SK-N-SH treated with all-trans-retinoic acid at 6 μM for 48 hours (cell line): ENCODE measurements at regions not wholly inside any gene's neighbourhood (a gene's known extent, or its start where the extent isn't known, plus 50 kb on each side); places are given as distances from the start of the nearest gene placed in this dataset.

Experiments
- ATAC-seq: fragments of 200-7000 bp; cut with Tn5 transposase; 3 replicates; pipeline ENCODE4 v1.9.1; 2020; ENCODE audit warnings: mild to moderate bottlenecking, moderate library complexity
- ARNTL ChIP-seq: fragments of 450-650 bp; formaldehyde crosslinking; IDR thresholded peaks from 2 replicates; pipeline ENCODE4 v1.5.0; 2020; ENCODE audit warnings: low read depth, mild to moderate bottlenecking, moderate library complexity, borderline replicate concordance
- BACH2 ChIP-seq: fragments of 250-450 bp; sonication (Bioruptor Pico); IDR thresholded peaks from 2 replicates; pipeline ENCODE4 v1.9.0; 2021; ENCODE audit warnings: mild to moderate bottlenecking, borderline replicate concordance
- ESRRG ChIP-seq: fragments of 250-450 bp; sonication (Bioruptor Pico); IDR thresholded peaks from 2 replicates; pipeline ENCODE4 v1.6.1; 2021; ENCODE audit warnings: mild to moderate bottlenecking
- GLIS3 ChIP-seq: fragments of 250-450 bp; sonication (Bioruptor Pico); IDR thresholded peaks from 2 replicates; pipeline ENCODE4 v1.5.0; 2020; ENCODE audit warnings: mild to moderate bottlenecking, moderate library complexity
- ISL1 ChIP-seq: fragments of 250-450 bp; sonication (Bioruptor Pico); IDR thresholded peaks from 2 replicates; pipeline ENCODE4 v2.1.2; 2022; ENCODE audit warnings: mild to moderate bottlenecking, moderate library complexity
- OSR1 ChIP-seq: fragments of 250-450 bp; sonication (Bioruptor Pico); IDR thresholded peaks from 2 replicates; pipeline ENCODE4 v1.8.0; 2022; ENCODE audit warnings: moderate library complexity, mild to moderate bottlenecking, inconsistent platforms
- PPARA ChIP-seq: fragments of 250-450 bp; sonication (Bioruptor Pico); IDR thresholded peaks from 2 replicates; pipeline ENCODE4 v1.5.0; 2020; ENCODE audit warnings: mild to moderate bottlenecking, borderline replicate concordance
- RARB ChIP-seq: fragments of 250-450 bp; sonication (Bioruptor Pico); IDR thresholded peaks from 2 replicates; pipeline ENCODE4 v1.8.0; 2021; ENCODE audit warnings: mild to moderate bottlenecking, moderate library complexity
- SNAI2 ChIP-seq: fragments of 250-450 bp; sonication (Bioruptor Pico); IDR thresholded peaks from 2 replicates; pipeline ENCODE4 v1.5.0; 2020; ENCODE audit warnings: mild to moderate bottlenecking, moderate library complexity
- TCF4 ChIP-seq: fragments of 250-450 bp; sonication (Bioruptor Pico); IDR thresholded peaks from 2 replicates; pipeline ENCODE4 v1.8.0; 2021; ENCODE audit warnings: mild to moderate bottlenecking, moderate library complexity, borderline replicate concordance
- TOX ChIP-seq: fragments of 250-450 bp; sonication (Bioruptor Pico); IDR thresholded peaks from 2 replicates; pipeline ENCODE4 v1.8.0; 2021; ENCODE audit warnings: mild to moderate bottlenecking, moderate library complexity, borderline replicate concordance
- TSHZ2 ChIP-seq: fragments of 250-450 bp; sonication (Bioruptor Pico); IDR thresholded peaks from 2 replicates; pipeline ENCODE4 v1.5.0; 2020; ENCODE audit warnings: mild to moderate bottlenecking, moderate library complexity
- ZC3H10 ChIP-seq: fragments of 250-450 bp; sonication (Bioruptor Pico); IDR thresholded peaks from 2 replicates; pipeline ENCODE4 v1.5.1; 2021; ENCODE audit warnings: mild to moderate bottlenecking, moderate library complexity
- ZFP3 ChIP-seq: fragments of 250-450 bp; sonication (Bioruptor Pico); IDR thresholded peaks from 2 replicates; pipeline ENCODE4 v1.5.0; 2020; ENCODE audit warnings: mild to moderate bottlenecking, moderate library complexity
- ZFP30 ChIP-seq: fragments of 450-650 bp; formaldehyde crosslinking; IDR thresholded peaks from 2 replicates; pipeline ENCODE4 v1.5.0; 2022; ENCODE audit warnings: mild to moderate bottlenecking, moderate library complexity
- ZNF565 ChIP-seq: fragments of 450-650 bp; formaldehyde crosslinking; conservative IDR thresholded peaks from 2 replicates; pipeline ENCODE4 v1.5.0; 2020; ENCODE audit warnings: low read depth, mild to moderate bottlenecking, moderate library complexity
- ZNF70 ChIP-seq: fragments of 450-650 bp; formaldehyde crosslinking; IDR thresholded peaks from 2 replicates; pipeline ENCODE4 v1.5.0; 2020; ENCODE audit warnings: mild to moderate bottlenecking, moderate library complexity
- ZNF8 ChIP-seq: fragments of 450-650 bp; formaldehyde crosslinking; IDR thresholded peaks from 2 replicates; pipeline ENCODE4 v1.5.0; 2020; ENCODE audit warnings: mild to moderate bottlenecking, moderate library complexity
- TF ChIP-seq, protein P1 (sequence below): fragments of 250-450 bp; sonication (Bioruptor Pico); IDR thresholded peaks from 2 replicates; pipeline ENCODE4 v1.5.1; 2021; ENCODE audit warnings: mild to moderate bottlenecking, moderate library complexity
- TF ChIP-seq, protein P2 (sequence below): fragments of 250-450 bp; sonication (Bioruptor Pico); IDR thresholded peaks from 2 replicates; pipeline ENCODE4 v1.8.0; 2021; ENCODE audit warnings: low read depth, mild to moderate bottlenecking, moderate library complexity, borderline replicate concordance
- TF ChIP-seq, protein P3 (sequence below): fragments of 250-450 bp; sonication (Bioruptor Pico); IDR thresholded peaks from 2 replicates; pipeline ENCODE4 v1.5.1; 2020; ENCODE audit warnings: low read depth, mild to moderate bottlenecking, moderate library complexity

DNA sequence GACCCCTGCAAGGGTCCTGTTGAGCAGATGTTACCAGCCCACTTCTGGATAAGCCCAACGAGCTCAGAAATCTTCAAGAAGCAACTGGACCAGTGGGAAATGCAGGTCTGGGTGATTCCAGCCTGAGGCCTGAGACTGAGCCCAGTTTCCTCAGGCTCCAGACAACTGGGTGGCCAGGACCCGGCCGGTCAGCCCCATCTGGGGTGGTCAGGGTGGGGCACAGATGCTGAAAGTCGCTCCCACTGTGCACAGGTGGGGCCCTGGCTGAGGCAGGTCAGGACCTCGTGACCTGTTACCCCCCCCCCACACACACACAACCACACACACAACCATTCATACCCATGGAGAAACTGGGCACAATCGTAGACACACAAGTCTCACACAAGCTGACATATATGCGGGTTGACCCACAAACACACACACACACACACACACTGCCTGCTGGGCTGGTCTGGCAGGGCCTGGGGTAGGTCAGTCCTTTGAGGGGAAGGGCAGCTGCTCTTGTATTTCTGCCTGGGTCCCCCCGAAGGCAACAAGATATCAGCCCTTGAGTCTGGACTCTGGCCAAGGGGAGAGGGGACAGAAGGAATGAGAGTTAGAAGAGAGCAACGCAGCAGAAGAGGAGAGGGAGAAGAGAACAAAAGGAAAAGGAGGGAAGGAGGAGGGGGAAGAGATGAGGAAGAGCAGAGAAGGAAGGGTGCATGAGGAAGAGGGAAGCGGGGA is 99.0 kb upstream of the CDH5 start:
- ATAC-seq: no peak
- no peak for TF ChIP-seq ZFP3 (CRISPR knock-in tag)
- TF ChIP-seq TOX (CRISPR knock-in tag): no peak
- TF ChIP-seq, protein P1, sequence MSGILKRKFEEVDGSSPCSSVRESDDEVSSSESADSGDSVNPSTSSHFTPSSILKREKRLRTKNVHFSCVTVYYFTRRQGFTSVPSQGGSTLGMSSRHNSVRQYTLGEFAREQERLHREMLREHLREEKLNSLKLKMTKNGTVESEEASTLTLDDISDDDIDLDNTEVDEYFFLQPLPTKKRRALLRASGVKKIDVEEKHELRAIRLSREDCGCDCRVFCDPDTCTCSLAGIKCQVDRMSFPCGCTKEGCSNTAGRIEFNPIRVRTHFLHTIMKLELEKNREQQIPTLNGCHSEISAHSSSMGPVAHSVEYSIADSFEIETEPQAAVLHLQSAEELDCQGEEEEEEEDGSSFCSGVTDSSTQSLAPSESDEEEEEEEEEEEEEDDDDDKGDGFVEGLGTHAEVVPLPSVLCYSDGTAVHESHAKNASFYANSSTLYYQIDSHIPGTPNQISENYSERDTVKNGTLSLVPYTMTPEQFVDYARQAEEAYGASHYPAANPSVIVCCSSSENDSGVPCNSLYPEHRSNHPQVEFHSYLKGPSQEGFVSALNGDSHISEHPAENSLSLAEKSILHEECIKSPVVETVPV: no peak
- TF ChIP-seq ARNTL: no peak
- TF ChIP-seq TCF4 (CRISPR knock-in tag): no peak
- TF ChIP-seq, protein P2, sequence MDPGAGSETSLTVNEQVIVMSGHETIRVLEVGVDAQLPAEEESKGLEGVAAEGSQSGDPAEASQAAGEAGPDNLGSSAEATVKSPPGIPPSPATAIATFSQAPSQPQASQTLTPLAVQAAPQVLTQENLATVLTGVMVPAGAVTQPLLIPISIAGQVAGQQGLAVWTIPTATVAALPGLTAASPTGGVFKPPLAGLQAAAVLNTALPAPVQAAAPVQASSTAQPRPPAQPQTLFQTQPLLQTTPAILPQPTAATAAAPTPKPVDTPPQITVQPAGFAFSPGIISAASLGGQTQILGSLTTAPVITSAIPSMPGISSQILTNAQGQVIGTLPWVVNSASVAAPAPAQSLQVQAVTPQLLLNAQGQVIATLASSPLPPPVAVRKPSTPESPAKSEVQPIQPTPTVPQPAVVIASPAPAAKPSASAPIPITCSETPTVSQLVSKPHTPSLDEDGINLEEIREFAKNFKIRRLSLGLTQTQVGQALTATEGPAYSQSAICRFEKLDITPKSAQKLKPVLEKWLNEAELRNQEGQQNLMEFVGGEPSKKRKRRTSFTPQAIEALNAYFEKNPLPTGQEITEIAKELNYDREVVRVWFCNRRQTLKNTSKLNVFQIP (CRISPR knock-in tag): no peak
- no peak for TF ChIP-seq ZFP30 (CRISPR knock-in tag)
- TF ChIP-seq ZC3H10 (CRISPR knock-in tag): no peak
- no peak for TF ChIP-seq ESRRG (CRISPR knock-in tag)
- no peak for TF ChIP-seq ZNF565 (CRISPR knock-in tag)
- TF ChIP-seq ZNF8 (CRISPR knock-in tag): no peak
- TF ChIP-seq SNAI2 (CRISPR knock-in tag): no peak
- TF ChIP-seq, all 23 proteins: peak for 0

DNA sequence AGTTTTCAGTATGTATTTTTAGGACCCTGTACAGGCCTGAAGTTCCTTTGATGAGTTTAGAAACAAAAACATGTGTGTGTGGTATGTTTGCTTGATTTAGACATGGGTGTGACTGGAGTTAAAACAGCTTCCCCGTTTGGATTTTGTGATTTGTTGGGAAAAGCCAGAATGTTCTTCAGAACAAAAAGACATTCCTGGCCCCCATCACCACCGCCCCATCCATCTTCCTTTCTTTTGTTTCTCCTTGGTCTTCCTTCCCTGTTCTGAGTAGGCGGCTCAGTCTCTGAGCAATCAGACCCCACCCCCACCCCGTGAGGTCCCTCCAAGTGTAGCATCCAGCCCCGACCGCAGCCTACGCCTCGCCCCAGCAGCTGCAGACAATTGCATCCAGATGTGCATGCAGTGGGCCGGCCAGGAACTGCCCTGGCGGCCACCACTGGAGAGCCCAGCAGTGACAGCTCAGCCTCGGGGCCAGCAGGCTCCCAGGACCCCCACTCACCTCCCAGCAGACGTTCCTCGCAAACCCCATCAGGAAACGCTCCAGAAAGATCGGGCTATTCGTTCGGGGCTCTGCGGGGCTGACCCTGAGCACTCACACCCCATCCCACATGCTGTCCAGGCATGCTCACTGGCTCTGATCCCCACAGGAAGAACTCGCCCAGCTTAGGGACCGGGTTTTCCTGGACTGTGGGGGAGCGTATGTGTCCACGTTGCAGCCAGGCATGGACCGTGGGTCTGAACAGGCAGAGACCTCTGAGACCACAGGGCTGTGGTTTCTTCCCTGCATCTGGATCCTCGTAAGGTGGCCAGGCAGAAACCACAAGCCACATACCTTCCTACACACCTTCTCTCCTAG is 99.8 kb upstream of the CDH5 start:
- peak; percentile 39 for ATAC-seq
- no peak for TF ChIP-seq BACH2 (CRISPR knock-in tag)
- peak; percentile 75; the same call in 1 of the 2 replicates for TF ChIP-seq TCF4 (CRISPR knock-in tag)

- TF ChIP-seq ZFP3 (CRISPR knock-in tag): no peak
- no peak for TF ChIP-seq BACH2 (CRISPR knock-in tag)
- TF ChIP-seq, protein P3, sequence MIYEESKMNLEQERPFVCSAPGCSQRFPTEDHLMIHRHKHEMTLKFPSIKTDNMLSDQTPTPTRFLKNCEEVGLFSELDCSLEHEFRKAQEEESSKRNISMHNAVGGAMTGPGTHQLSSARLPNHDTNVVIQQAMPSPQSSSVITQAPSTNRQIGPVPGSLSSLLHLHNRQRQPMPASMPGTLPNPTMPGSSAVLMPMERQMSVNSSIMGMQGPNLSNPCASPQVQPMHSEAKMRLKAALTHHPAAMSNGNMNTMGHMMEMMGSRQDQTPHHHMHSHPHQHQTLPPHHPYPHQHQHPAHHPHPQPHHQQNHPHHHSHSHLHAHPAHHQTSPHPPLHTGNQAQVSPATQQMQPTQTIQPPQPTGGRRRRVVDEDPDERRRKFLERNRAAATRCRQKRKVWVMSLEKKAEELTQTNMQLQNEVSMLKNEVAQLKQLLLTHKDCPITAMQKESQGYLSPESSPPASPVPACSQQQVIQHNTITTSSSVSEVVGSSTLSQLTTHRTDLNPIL (CRISPR knock-in tag): no peak
- no peak for TF ChIP-seq ZNF70
- no peak for TF ChIP-seq SNAI2 (CRISPR knock-in tag)
- no peak for TF ChIP-seq GLIS3 (CRISPR knock-in tag)
- TF ChIP-seq PPARA (CRISPR knock-in tag): no peak
- TF ChIP-seq ISL1 (CRISPR knock-in tag): no peak
- no peak for TF ChIP-seq ZC3H10 (CRISPR knock-in tag)
- no peak for TF ChIP-seq TSHZ2 (CRISPR knock-in tag)
- TF ChIP-seq TOX (CRISPR knock-in tag): no peak
- TF ChIP-seq OSR1 (CRISPR knock-in tag): no peak
- TF ChIP-seq, protein P2 (CRISPR knock-in tag): no peak
- TF ChIP-seq RARB (CRISPR knock-in tag): no peak
- no peak for TF ChIP-seq ARNTL
- TF ChIP-seq, all 23 proteins: peak for 0
- no peak for ATAC-seq
Observed at GRCh38 chr16:66265556-66266141, 100.8 kb upstream of the CDH5 start.
